ENCODE measurements at regions not wholly inside any gene's neighbourhood (a gene's known extent, or its start where the extent isn't known, plus 50 kb on each side); places are given as distances from the start of the nearest gene placed in this dataset.

GRCh38 chr7:13217768-13218167 lies 530.3 kb downstream of the ARL4A start:
- TF ChIP-seq CTCF (IDR thresholded peaks at IDR 0.05; ENCODE audit: borderline replicate concordance, extremely low read depth, low read length, poor library complexity, severe bottlenecking) (no peak), EZH2 (IDR thresholded peaks at IDR 0.05; ENCODE audit: borderline replicate concordance, low read depth, low read length, severe bottlenecking) (no peak)

Measured in DND-41 (cell line).